GM10248 (cell line): ENCODE measurements at regions not wholly inside any gene's neighbourhood (a gene's known extent, or its start where the extent isn't known, plus 50 kb on each side); places are given as distances from the start of the nearest gene placed in this dataset.

Experiments used
- CTCF ChIA-PET: fragments of 300-600 bp; sonication (Branson Sonifier 250); formaldehyde crosslinking; extraction: SDS; loops from one replicate; lab custom pipeline; 2021; ENCODE audit warnings: antibody characterized with exemption; lab: Yijun Ruan, JAX
- POLR2A ChIA-PET: fragments of 350-650 bp; sonication (Branson Sonifier 250); formaldehyde crosslinking; extraction: SDS; loops from one replicate; lab custom pipeline; 2020; ENCODE audit warnings: antibody characterized with exemption; lab: Yijun Ruan, JAX
- DNase-seq: peaks from one replicate; pipeline ENCODE4 v3.0.0; 2012; ENCODE audit errors: extremely low spot score
- TF ChIP-seq, protein P1 (sequence below): IDR thresholded peaks from 2 replicates; pipeline ENCODE4 v1.5.1; 2012; ENCODE audit warnings: mild to moderate bottlenecking, low read depth; ENCODE audit errors: extremely low read depth, missing control alignments, control extremely low read depth

DNA sequence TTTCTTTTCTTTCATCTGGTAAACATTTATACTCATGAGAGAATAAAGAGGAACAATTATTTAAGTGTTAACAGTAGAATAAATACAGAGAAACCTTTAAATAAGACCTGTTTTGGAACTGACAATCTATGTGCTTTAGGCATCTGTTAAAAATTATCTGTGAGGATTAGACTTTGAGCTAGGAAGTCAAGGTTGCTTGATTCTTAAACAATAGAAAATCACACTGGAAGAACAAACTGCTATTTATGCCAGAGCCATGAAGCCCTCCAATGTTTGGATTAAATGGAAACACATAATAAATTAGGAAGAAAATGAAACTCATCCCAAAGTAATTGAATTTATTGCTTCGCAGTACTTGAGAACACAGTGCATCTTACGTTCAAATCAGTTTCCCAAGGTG is 207.2 kb upstream of the NPY2R start:
- POLR2A ChIA-PET: no interaction called here
- CTCF ChIA-PET: interaction anchor here (1.3 kb wide), 1 partner anchor 16 kb away, joined by 3 read pairs; no protein-coding TSS in a partner anchor
- DNase-seq: no peak
- TF ChIP-seq, protein P1, sequence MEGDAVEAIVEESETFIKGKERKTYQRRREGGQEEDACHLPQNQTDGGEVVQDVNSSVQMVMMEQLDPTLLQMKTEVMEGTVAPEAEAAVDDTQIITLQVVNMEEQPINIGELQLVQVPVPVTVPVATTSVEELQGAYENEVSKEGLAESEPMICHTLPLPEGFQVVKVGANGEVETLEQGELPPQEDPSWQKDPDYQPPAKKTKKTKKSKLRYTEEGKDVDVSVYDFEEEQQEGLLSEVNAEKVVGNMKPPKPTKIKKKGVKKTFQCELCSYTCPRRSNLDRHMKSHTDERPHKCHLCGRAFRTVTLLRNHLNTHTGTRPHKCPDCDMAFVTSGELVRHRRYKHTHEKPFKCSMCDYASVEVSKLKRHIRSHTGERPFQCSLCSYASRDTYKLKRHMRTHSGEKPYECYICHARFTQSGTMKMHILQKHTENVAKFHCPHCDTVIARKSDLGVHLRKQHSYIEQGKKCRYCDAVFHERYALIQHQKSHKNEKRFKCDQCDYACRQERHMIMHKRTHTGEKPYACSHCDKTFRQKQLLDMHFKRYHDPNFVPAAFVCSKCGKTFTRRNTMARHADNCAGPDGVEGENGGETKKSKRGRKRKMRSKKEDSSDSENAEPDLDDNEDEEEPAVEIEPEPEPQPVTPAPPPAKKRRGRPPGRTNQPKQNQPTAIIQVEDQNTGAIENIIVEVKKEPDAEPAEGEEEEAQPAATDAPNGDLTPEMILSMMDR: no peak

DNA sequence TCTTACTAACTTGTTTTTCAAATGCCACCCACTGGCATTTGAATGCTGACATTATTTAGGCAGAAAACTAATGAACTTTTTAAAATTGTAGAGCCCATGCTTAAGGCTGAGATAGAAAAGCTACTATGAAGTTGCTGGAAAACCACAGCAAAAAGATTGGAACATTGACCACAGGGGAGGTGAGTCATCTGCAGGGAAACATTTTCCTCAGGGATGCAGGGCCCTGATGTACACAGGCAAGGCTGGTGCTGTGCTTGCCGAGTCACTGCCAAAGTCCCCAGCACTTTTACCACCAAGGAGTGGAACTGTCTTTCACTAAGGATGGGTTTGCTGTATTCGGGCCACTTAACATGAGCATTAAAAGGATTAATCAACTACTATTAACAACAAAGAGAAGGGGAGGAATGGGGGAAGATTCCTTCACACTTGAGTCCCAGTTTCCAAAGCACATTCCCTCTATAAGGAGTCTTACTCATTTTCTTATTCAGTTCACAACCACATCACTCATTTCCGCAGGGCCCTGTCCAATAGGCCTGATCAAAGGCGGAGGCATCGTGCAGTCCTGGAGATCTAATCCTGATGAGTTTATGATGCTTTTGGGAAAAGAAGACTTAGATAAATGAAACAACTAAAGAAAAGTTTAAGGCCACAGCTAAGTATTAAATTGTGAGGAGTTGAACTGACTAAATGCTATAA is 202.9 kb upstream of the NPY2R start:
- DNase-seq: no peak
- POLR2A ChIA-PET: no interaction called here

DNA sequence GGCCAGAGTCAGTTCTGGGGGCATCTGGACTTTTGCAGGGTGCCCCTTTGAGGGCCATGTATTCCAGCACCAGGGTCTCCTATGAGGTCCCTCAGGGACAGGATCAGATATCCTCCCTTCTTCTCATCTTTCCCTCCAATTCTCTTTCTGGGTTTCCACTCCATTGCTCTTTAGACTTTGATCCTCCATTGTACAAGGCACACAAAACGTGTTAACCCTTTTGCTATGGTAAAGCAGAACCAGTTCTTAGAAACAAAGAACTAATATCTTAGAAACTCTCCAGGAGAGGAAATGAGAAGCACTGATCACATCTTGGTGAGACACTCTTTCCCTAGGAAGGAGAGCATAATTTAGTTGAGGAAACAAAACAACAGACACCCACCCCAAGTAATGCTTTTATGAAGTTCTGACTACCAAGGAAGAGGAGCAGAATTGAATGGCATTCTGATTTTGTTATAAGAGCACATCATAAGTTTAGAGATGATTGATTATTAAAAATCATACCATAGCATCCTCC is 200.7 kb upstream of the NPY2R start:
- ChIA-PET CTCF (interaction anchor here (1.7 kb wide), 1 partner anchor 25 kb away, joined by 4 read pairs; no protein-coding TSS in a partner anchor), POLR2A (no interaction called here)
- DNase-seq: no peak
- TF ChIP-seq, protein P1: no peak

More for the DNA sequence above, 202.9 kb upstream of the NPY2R start:
- CTCF ChIA-PET: interaction anchor here (1.1 to 1.5 kb wide), 2 partner anchors 23 to 34 kb away, joined by 4 read pairs; no protein-coding TSS in a partner anchor
- TF ChIP-seq, protein P1: no peak

- DNase-seq: no peak
- ChIA-PET POLR2A (no interaction called here), CTCF (interaction anchor here (1.5 to 1.7 kb wide), 2 partner anchors 26 to 69 kb away, joined by 4 read pairs; no protein-coding TSS in a partner anchor)
- TF ChIP-seq, protein P1: no peak
Observed at GRCh38 chr4:155008389-155008788, 200.0 kb upstream of the NPY2R start.

DNA sequence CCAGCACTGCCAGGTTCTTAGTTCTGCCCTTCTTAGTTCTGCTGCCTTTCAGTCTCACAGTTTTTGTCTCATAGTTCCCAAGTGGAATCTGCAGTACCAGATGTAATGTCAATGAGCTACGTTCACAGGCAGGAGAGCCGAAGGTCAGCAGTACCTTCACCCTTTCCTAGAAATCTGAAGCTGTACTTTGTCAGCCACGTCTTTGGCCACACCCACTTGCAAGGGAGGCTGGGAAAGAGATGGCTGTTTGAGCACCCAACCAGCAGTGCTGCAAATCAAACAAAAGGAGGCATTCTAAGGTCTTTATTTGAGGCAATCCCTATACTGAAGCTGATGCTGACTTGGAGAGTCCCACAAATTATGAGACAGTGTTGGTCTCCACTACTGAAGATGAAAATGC is 199.1 kb upstream of the NPY2R start:
- CTCF ChIA-PET: interaction anchor here (1.2 to 1.5 kb wide), 2 partner anchors 11 to 68 kb away, joined by 4 read pairs; no protein-coding TSS in a partner anchor

DNA sequence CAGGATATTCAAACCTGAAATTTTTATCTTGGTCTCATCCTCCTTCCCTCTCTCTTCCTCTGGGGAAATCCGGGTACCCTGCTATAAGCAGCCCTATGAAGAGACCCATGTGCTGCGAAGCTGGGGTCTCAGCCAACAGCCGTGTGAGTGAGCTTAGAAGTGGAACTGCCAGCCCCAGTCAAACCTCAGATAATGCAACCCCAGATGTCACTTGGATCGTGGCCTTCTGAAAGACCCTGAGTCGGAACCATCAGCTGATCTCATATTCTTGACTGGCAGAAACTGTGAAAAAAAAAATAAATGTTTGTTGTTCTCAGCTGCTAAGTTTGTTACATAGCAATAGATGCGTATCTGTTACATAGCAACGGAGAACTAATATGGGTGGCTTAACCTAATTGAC is 198.1 kb upstream of the NPY2R start:
- TF ChIP-seq, protein P1: no peak
- ChIA-PET CTCF (interaction anchor here (1.3 to 1.8 kb wide), 3 partner anchors 10 to 16 kb away, joined by 3 to 7 read pairs (median 3); no protein-coding TSS in a partner anchor), POLR2A (no interaction called here)
- DNase-seq: no peak

More for the DNA sequence above, 199.1 kb upstream of the NPY2R start:
- TF ChIP-seq, protein P1: no peak
- POLR2A ChIA-PET: no interaction called here
- DNase-seq: no peak
